ENCODE measurements at regions not wholly inside any gene's neighbourhood (a gene's known extent, or its start where the extent isn't known, plus 50 kb on each side); places are given as distances from the start of the nearest gene placed in this dataset.

DNA sequence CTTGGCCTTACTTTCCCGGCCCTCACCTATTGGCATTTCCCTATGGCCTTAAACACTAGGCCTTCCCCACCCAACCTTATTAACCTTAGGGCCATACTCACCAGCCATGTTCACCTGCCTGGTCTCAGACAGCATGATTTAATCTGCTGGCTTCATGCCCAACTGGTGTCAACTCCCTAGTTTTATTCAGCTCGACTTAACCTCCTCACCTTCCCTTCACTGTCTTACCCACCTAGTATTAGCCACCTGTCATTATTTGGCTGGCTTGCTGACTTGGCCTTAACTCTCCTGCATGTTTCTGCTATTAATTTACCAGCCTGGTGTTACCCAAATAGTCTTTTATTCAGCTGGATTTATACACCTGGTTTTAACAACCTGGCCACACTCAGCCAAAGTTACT lies 136.0 kb upstream of the ZSWIM2 start:
- Histone ChIP-seq H3K36me3 (no peaks in the 10 kb centered on the region), H3K4me1 (no peaks in the 10 kb centered on the region), H3K9me3 (no peaks in the 10 kb centered on the region), H3K27me3 (no peaks in the 10 kb centered on the region), H3K4me3 (ENCODE audit: low read depth, low read length) (no peak overlapping the region)
- DNase-seq: no peak
- TF ChIP-seq, protein P1, sequence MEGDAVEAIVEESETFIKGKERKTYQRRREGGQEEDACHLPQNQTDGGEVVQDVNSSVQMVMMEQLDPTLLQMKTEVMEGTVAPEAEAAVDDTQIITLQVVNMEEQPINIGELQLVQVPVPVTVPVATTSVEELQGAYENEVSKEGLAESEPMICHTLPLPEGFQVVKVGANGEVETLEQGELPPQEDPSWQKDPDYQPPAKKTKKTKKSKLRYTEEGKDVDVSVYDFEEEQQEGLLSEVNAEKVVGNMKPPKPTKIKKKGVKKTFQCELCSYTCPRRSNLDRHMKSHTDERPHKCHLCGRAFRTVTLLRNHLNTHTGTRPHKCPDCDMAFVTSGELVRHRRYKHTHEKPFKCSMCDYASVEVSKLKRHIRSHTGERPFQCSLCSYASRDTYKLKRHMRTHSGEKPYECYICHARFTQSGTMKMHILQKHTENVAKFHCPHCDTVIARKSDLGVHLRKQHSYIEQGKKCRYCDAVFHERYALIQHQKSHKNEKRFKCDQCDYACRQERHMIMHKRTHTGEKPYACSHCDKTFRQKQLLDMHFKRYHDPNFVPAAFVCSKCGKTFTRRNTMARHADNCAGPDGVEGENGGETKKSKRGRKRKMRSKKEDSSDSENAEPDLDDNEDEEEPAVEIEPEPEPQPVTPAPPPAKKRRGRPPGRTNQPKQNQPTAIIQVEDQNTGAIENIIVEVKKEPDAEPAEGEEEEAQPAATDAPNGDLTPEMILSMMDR (IDR thresholded peaks at IDR 0.05; ENCODE audit: low read depth, low read length): no peak

DNA sequence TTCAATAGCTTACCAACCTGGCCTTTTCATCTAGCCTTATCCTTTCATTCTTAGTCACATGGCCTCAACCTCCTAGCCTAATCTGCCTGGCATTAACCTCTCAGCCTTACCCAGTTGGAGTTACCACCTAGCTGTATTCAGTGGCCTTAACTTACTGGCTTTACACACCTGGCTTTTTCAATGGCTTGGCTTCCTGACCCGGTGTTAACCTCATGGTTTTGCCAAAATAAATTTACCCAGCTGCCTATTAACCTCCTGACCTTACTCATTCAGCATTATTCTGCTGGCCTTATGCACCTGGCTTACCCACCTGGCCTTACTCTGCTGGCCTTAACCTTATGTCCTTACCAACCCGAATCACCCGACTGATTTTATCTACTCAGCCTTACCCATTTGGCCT lies 135.5 kb upstream of the ZSWIM2 start:
- TF ChIP-seq, protein P1 (IDR thresholded peaks at IDR 0.05; ENCODE audit: low read depth, low read length): no peak
- H3K36me3 ChIP-seq: no peaks in the 10 kb centered on the region
- H3K4me1 ChIP-seq: no peaks in the 10 kb centered on the region
- no peaks in the 10 kb centered on the region for H3K27me3 ChIP-seq
- H3K4me3 ChIP-seq (ENCODE audit: low read depth, low read length): no peak overlapping the region
- DNase-seq: no peak
- no peaks in the 10 kb centered on the region for H3K9me3 ChIP-seq

DNA sequence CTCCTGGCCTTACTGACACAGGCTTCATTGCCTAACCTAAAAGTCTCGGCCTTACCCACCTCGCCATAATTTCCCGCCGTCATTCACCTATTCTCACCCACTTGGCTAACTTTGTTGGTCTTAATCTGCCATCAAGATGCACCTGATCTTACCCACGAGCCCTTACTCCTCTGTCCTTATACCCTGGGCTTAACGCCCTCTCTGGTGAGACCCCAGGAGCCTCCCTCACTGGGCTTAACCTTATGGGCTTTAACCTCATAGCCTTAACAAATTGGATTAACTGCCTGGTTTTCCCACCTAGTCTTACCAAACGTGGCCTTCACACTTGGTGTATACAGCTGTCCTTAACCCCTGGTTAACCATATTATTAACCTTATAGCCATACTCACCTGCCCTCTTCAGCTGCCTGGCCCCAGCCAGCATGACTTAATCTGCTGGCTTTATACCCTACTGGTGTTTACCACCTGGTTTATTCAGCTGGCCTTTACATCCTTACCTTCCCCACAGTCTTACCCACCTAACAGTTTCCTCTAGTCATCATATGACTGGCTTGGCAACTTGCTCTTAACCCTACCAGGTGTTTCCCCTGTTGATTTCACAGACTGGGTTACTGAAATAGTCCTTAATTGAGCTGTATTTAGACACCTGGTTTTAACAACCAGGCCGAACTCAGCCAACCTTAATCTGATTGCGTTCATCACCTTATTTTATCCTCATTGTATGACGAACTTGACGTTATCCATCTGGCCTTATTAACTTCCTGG lies 132.0 kb upstream of the ZSWIM2 start:
- TF ChIP-seq, protein P1 (IDR thresholded peaks at IDR 0.05; ENCODE audit: low read depth, low read length): no peak
- Histone ChIP-seq H3K27me3 (no peaks in the 10 kb centered on the region), H3K4me3 (ENCODE audit: low read depth, low read length) (no peak overlapping the region), H3K4me1 (no peaks in the 10 kb centered on the region), H3K36me3 (no peaks in the 10 kb centered on the region), H3K9me3 (no peaks in the 10 kb centered on the region)
- DNase-seq: no peak

DNA sequence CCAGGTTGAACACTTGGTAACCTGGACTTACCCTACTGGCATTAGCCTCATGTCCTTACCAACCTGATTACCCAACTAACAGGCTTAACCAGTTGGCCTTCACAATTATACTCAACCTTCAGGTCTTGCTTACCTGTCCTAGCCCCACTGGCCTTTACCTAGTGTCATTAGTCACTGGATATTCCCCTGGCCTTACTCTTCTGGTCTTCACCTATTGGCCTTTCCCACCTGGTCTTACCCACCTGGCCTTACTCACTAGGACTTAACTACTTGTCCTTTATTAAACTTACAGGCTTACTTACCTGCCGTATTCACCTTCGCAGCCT lies 131.1 kb upstream of the ZSWIM2 start:
- Histone ChIP-seq H3K27me3 (no peaks in the 10 kb centered on the region), H3K4me1 (no peaks in the 10 kb centered on the region), H3K4me3 (ENCODE audit: low read depth, low read length) (no peak overlapping the region), H3K36me3 (no peaks in the 10 kb centered on the region), H3K9me3 (no peaks in the 10 kb centered on the region)
- TF ChIP-seq, protein P1 (IDR thresholded peaks at IDR 0.05; ENCODE audit: low read depth, low read length): no peak
- DNase-seq: no peak

DNA sequence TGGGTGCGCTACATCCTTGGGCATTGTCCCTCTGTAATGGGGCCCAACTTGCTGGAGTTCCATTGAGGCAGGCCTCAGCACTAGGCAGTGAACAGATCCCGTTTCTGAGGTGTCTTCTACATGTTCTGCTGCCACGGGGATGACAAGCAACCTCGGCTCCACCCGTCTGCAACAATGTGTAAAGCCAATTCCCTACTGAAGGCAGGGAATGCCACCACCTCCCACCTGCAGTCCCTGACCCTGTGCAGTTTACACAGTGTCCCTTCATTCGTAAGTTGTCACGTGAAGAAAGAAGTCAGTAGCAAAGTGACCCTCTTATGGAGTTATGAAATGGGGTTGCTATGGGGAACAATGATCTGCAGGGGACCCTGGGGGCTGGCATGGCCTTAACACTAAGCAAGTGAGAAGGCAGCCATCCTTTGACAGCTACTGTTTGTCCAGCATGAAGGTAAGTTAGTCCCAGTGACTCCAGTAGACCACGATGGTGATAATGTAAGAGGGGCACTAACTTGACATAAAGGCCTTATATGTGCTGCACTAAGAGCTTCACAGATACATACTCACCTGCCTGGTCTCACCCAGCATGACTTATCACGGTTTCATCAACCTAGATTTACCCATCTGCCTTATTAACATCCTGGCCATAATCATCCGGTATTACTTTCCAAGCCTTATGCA lies 130.6 kb upstream of the ZSWIM2 start:
- H3K4me3 ChIP-seq (ENCODE audit: low read depth, low read length): no peak overlapping the region
- no peaks in the 10 kb centered on the region for H3K36me3 ChIP-seq
- TF ChIP-seq, protein P1 (IDR thresholded peaks at IDR 0.05; ENCODE audit: low read depth, low read length): no peak
- no peak for DNase-seq
- H3K9me3 ChIP-seq: no peaks in the 10 kb centered on the region
- H3K4me1 ChIP-seq: no peaks in the 10 kb centered on the region
- no peaks in the 10 kb centered on the region for H3K27me3 ChIP-seq

DNA sequence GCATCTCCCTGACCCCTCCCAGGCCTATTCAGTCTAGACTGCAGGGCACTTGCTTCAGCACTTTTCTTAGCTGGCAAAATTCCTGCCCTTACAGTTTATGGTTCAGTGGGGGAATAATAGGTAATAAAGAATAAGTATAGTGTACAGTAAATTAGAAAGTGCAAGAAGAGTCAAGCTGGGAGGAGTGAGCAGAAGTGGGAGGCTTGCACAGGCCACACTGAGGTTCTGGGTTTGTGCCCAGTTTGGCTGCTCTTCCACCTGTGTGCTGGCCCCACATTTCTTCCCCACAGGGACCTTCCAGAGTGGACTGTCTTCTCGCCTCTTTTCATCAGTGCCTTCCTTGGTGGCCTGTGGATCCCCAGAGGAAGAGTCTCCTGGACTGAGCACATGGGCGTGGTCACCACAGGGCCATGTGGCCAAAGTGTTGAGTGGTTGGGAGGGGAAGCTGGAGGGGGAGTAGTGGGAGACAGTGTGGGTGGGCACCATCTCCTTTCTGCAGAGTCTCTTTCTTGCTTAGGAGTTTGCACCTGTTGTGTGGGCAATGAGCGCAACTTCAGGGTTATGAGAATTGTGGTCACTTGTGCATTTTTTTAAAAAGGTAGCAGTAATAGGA lies 128.6 kb upstream of the ZSWIM2 start:
- no peaks in the 10 kb centered on the region for H3K4me1 ChIP-seq

More for the DNA sequence above, 128.6 kb upstream of the ZSWIM2 start:
- no peaks in the 10 kb centered on the region for H3K9me3 ChIP-seq
- TF ChIP-seq, protein P1 (IDR thresholded peaks at IDR 0.05; ENCODE audit: low read depth, low read length): no peak
- no peak for DNase-seq
- H3K27me3 ChIP-seq: no peaks in the 10 kb centered on the region
- H3K4me3 ChIP-seq (ENCODE audit: low read depth, low read length): no peak overlapping the region
- H3K36me3 ChIP-seq: no peaks in the 10 kb centered on the region

Measured in BE2C (cell line).